Muscle of back (tissue), 3 donors: ENCODE measurements at regions not wholly inside any gene's neighbourhood (a gene's known extent, or its start where the extent isn't known, plus 50 kb on each side); places are given as distances from the start of the nearest gene placed in this dataset.
"Not testable (repeated sequence)": the region's sequence is repeated elsewhere in the genome, so short reads cannot be mapped to it uniquely, and the experiment has no call there.

Experiments
- DNase-seq, 3 donors: peaks; one replicate each; pipeline versions ENCODE4 v3.0.0 to v3.0.0-alpha.2; 2013

DNA sequence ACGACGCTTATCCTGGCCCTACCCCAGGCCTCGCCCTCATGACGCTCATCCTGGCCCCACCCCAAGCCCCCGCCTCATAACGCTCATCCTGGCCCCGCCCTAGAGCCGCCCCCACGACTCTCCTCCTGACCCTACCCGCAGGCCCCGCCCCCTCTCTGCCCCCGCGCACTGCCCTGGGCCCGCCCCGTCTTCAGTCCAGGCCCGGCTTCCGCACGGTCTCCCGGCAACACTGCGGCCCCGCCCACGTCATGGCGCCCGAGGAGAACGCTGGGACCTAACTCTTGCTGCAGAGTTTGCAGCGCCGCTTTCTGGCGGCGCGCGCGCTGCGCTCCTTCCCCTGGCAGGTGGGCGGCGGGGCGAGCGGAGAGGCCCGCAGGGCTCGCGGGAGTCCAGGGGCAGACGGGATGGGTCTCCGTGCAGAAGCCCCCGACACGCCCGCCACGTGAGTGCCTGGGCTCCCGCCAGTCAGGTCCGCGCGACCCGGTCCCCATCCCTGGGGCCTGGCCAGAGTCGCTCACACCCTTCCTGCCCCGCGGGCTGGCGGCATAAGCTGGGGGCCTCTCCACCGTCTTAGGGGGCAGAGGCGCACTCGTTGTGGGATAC lies 52.5 kb upstream of the ROPN1B start:
- peak; percentile 93 to 96 (median 95) for DNase-seq

DNA sequence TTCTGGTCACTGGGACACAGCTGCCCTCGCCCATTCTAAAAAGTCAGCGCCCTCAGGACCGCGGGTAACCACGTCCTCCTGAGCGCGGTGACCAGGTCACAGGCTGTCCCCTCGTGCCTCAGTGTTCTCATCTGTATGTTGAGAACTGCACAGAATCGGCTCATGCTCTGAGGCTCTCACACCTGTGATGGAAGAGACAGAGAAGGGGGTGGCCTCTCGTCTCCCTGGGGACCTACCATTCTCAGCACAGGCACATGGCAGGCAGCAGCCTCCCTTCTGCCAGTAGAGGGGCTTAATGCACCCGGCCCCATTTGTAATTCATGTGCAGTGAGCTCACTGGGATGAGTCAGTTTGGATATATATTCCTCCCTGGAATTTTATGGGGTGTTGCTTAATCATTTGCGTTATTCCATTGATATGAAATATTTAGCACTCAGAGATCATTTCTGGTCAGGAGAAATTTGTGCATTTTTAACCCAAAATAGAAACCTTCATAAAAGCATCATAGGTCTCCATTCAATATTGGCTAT lies 51.9 kb upstream of the ROPN1B start:
- peak; percentile 13 to 64 (median 59) for DNase-seq

DNA sequence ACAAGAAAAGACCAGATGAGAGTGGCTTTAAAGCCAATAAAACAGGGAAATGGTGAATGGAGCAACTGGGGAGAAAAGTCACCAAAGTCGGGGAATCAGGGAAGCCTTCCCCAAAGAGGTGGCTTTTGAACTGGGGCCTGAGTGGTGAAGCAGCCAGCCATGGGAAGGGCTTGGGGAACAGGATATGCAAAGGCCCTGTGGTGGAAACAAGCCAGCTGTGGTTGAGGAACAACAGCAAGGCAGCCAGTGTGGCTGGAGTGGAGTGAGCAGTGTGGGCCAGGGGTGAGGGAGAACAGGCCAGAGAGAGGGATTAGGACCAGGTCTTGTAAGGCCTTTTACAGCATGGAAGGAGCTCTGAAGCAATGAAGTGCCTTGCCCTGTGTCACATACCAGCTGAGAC lies 51.0 kb upstream of the ROPN1B start:
- not testable (repeated sequence) for DNase-seq

DNA sequence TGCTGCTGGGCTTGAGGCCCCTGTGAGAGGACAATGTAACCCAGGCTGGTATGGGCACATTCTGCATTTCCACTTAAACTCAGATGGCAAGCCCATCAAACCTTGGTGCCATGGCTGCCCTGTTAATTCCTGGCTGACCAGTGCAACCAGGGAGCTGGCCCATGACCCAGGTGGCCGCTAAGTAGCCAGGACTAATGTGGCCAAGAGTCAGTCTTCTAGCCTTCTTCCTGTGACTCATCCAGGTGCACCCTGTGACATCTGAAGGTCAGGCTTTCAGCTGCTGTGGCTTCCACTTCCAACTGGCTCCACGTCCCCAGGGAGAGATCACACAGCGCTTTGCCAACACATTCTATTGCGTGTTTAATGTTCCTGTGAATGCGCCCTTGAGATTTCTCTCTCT lies 50.5 kb upstream of the ROPN1B start:
- DNase-seq = not testable (repeated sequence)

DNA sequence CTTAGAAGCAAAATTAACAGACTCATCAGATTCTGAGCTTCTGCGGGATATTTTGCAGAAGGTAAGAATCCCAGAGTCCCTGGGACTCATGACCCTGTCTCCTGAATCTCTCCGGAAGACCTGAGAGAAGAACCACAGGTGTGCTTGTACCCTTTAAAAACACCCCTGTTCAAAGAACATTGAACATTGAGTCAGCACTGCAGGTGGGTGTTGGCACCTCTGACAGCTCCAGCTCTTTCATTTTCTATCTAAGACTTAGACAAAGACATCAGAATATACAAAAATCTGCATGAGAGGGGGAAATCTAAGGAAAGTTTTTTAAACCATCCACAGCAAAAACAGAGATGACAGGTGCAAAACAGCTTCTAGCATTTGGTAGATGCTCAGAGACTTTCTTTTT lies 50.1 kb upstream of the ROPN1B start:
- not testable (repeated sequence) for DNase-seq
